CD14-positive monocyte (primary cell): ENCODE measurements at regions not wholly inside any gene's neighbourhood (a gene's known extent, or its start where the extent isn't known, plus 50 kb on each side); places are given as distances from the start of the nearest gene placed in this dataset.

Experiments used
- DNase-seq, 3 donors: peaks; one replicate each; pipeline ENCODE4 v3.0.0-alpha.2; 2011 to 2022
- H2AFZ ChIP-seq: 2 replicates; pipeline ENCODE4 v1.6.0; 2012; ENCODE audit warnings: mild to moderate bottlenecking, low read depth, low read length, inconsistent platforms; ENCODE audit not compliant: insufficient read depth, poor library complexity, severe bottlenecking
- H3K27ac ChIP-seq, 2 donors: 1 replicate in 1 of 2; 2 replicates in 1 of 2; pipeline ENCODE4 v1.5.1; 2012 to 2013; ENCODE audit warnings: low read length in 2 of 2, control low read depth in 1 of 2, inconsistent platforms in 1 of 2, low read depth in 1 of 2, mild to moderate bottlenecking in 1 of 2
- H3K27me3 ChIP-seq, 2 donors: one replicate each; pipeline versions ENCODE4 v1.6.0 to v1.6.1; 2011 to 2013; ENCODE audit warnings: low read length in 2 of 2; ENCODE audit not compliant: control insufficient read depth in 2 of 2, insufficient read depth in 2 of 2
- H3K36me3 ChIP-seq, 2 donors: replicated peaks in 1 of 2; 1 replicate in 1 of 2; 2 replicates in 1 of 2; pipeline versions ENCODE4 v1.5.1 to v1.6.1; 2012 to 2013; ENCODE audit warnings: low read length in 2 of 2, control low read depth in 1 of 2, inconsistent platforms in 1 of 2, mild to moderate bottlenecking in 1 of 2; ENCODE audit not compliant: insufficient read depth in 2 of 2, control insufficient read depth in 1 of 2
- H3K4me1 ChIP-seq, 2 donors: 1 replicate in 1 of 2; 2 replicates in 1 of 2; pipeline versions ENCODE4 v1.5.1 to v1.6.1; 2012 to 2013; ENCODE audit warnings: low read length in 2 of 2, control low read depth in 1 of 2, inconsistent platforms in 1 of 2, mild to moderate bottlenecking in 1 of 2, moderate library complexity in 1 of 2; ENCODE audit not compliant: insufficient read depth in 2 of 2, control insufficient read depth in 1 of 2
- H3K4me2 ChIP-seq: replicated peaks from 2 replicates; pipeline ENCODE3; 2012; ENCODE audit warnings: low read length, moderate library complexity, mild to moderate bottlenecking; ENCODE audit not compliant: poor library complexity, severe bottlenecking; ENCODE audit errors: extremely low read depth
- H3K4me3 ChIP-seq, 3 experiments: fragments of 200-600 bp in 1 of 3; sonication (generic) in 1 of 3; replicated peaks in 1 of 3; 1 replicate in 2 of 3; 2 replicates in 1 of 3; pipeline ENCODE4 v1.5.1; 2011 to 2013; ENCODE audit warnings: low read length in 3 of 3, mild to moderate bottlenecking in 3 of 3, control low read depth in 2 of 3, low read depth in 2 of 3, inconsistent platforms in 1 of 3, moderate library complexity in 1 of 3
- H3K79me2 ChIP-seq: 2 replicates; pipeline ENCODE4 v1.6.0; 2012; ENCODE audit warnings: mild to moderate bottlenecking, control low read depth, inconsistent platforms, low read length, moderate library complexity; ENCODE audit not compliant: insufficient read depth
- H3K9ac ChIP-seq: 2 replicates; pipeline ENCODE4 v1.6.0; 2017; ENCODE audit warnings: low read length, mild to moderate bottlenecking; ENCODE audit not compliant: insufficient read depth, poor library complexity, severe bottlenecking
- H3K9me3 ChIP-seq, 2 donors: replicated peaks in 1 of 2; 1 replicate in 1 of 2; 2 replicates in 1 of 2; pipeline versions ENCODE4 v1.5.1 to v1.6.1; 2012 to 2013; ENCODE audit warnings: low read length in 2 of 2, control low read depth in 1 of 2; ENCODE audit not compliant: control insufficient read depth in 1 of 2, insufficient read depth in 1 of 2
- H4K20me1 ChIP-seq: 2 replicates; pipeline ENCODE4 v1.6.0; 2012; ENCODE audit warnings: mild to moderate bottlenecking, low read length, control low read depth, moderate library complexity; ENCODE audit not compliant: insufficient read depth
- H3K27ac Mint-ChIP-seq, 7 donors: one replicate each; pipeline ENCODE4 v1.8.0; 2020; ENCODE audit warnings: mild to moderate bottlenecking in 7 of 7, mixed read lengths in 7 of 7, moderate library complexity in 6 of 7, inconsistent platforms in 2 of 7
- H3K27me3 Mint-ChIP-seq, 3 donors: one replicate each; pipeline ENCODE4 v1.8.0; 2021 to 2022; ENCODE audit warnings: low read depth in 3 of 3, mild to moderate bottlenecking in 3 of 3, mixed read lengths in 3 of 3, moderate library complexity in 3 of 3, inconsistent platforms in 1 of 3
- H3K36me3 Mint-ChIP-seq, 2 donors: one replicate each; pipeline ENCODE4 v1.8.0; 2020; ENCODE audit warnings: mixed read lengths in 2 of 2, inconsistent platforms in 1 of 2, mild to moderate bottlenecking in 1 of 2
- H3K4me1 Mint-ChIP-seq: one replicate; pipeline ENCODE4 v1.8.0; 2020; ENCODE audit warnings: mild to moderate bottlenecking, mixed read lengths
- H3K4me3 Mint-ChIP-seq, 2 donors: one replicate each; pipeline ENCODE4 v1.8.0; 2020; ENCODE audit warnings: mild to moderate bottlenecking in 2 of 2, mixed read lengths in 2 of 2, moderate library complexity in 1 of 2
- H3K9me3 Mint-ChIP-seq, 7 donors: one replicate each; pipeline ENCODE4 v1.8.0; 2020 to 2022; ENCODE audit warnings: mixed read lengths in 7 of 7, mild to moderate bottlenecking in 6 of 7, moderate library complexity in 6 of 7, inconsistent platforms in 2 of 7
- WGBS: methylation state at CpG from one replicate; pipeline ENCODE4 v1.1.5; 2013; ENCODE audit warnings: missing lambda C conversion rate; ENCODE audit not compliant: insufficient coverage; 5-methylcytosine and 5-hydroxymethylcytosine counted together
- intact Hi-C, 2 donors: fragments of 100-400 bp; cut with micrococcal nuclease; formaldehyde crosslinking; loops; one replicate each; pipeline versions ENCODE4 v1.15.0 to v1.15.1; 2023
- TF ChIP-seq, protein P1 (sequence below): fragments of 200-600 bp; IDR thresholded peaks from one replicate; pipeline ENCODE4 v1.8.0; 2022; ENCODE audit warnings: antibody characterized with exemption, mild to moderate bottlenecking

DNA sequence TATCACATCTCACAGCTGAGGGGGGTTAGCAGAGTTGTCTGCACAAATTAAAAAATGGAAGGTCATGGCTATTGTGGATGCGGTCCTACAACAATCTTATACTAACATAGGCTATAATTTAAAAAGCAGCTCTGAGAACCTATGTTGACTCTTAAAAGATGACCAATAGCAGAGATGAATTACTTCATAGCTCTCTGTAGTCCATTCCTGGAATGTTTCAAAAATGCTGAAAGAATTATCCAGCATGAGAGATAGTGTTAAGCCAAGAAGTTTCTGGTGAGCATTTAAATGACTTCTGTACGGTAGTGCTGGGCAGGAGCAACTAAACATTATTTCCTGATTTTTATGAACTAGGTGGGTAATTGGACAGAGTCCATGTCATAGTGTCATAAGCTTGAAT lies 218.2 kb upstream of the NUDT12 start:
- Mint-ChIP-seq H3K27ac (no peak overlapping the region), H3K36me3 (no peaks in the 10 kb centered on the region), H3K4me3 (no peak overlapping the region), H3K4me1 (no peaks in the 10 kb centered on the region), H3K9me3 (peaks cover 10 to 23% (median 19%) of the 10 kb centered on the region in 7 donors), H3K27me3 (peaks cover 0 to 2% (median 0%) of the 10 kb centered on the region in 3 donors)
- intact Hi-C loops = no loop called here
- no CpG with 5 or more reads among the region's 2 CpGs for WGBS
- Histone ChIP-seq H3K27me3 (no peaks in the 10 kb centered on the region), H2AFZ (no peak overlapping the region), H3K9ac (no peak overlapping the region), H3K4me2 (no peak overlapping the region), H4K20me1 (no peaks in the 10 kb centered on the region), H3K79me2 (no peaks in the 10 kb centered on the region), H3K36me3 (no peaks in the 10 kb centered on the region), H3K27ac (no peak overlapping the region), H3K4me1 (no peaks in the 10 kb centered on the region), H3K4me3 (no peak overlapping the region), H3K9me3 (peaks cover 0 to 25% of the 10 kb centered on the region in 2 donors)
- DNase-seq = no peak
- TF ChIP-seq, protein P1, sequence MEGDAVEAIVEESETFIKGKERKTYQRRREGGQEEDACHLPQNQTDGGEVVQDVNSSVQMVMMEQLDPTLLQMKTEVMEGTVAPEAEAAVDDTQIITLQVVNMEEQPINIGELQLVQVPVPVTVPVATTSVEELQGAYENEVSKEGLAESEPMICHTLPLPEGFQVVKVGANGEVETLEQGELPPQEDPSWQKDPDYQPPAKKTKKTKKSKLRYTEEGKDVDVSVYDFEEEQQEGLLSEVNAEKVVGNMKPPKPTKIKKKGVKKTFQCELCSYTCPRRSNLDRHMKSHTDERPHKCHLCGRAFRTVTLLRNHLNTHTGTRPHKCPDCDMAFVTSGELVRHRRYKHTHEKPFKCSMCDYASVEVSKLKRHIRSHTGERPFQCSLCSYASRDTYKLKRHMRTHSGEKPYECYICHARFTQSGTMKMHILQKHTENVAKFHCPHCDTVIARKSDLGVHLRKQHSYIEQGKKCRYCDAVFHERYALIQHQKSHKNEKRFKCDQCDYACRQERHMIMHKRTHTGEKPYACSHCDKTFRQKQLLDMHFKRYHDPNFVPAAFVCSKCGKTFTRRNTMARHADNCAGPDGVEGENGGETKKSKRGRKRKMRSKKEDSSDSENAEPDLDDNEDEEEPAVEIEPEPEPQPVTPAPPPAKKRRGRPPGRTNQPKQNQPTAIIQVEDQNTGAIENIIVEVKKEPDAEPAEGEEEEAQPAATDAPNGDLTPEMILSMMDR = no peak

DNA sequence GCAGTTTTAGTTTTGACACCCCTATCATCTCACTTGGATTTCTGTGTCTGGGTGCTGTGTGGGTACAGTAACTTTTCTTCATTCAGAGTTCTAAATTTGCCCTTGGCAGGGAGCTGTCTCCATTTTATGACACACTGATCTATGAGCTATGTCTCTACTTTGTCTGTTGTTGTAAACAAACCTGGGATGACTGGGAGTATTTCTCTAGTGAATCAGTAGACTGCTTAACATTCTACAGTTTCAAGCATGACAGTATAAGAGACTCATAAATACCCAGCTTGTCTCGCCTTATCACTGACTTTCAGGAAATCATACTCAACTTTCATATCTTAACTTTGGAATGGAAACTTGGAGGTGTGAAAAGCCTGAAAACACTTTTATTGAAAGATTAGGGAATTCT lies 212.1 kb upstream of the NUDT12 start:
- H3K4me3 ChIP-seq = no peak overlapping the region
- H3K27ac Mint-ChIP-seq = no peak overlapping the region
- peaks cover 6% of the 10 kb centered on the region for H3K4me1 Mint-ChIP-seq
- H3K36me3 Mint-ChIP-seq = no peaks in the 10 kb centered on the region
- H3K9me3 ChIP-seq = peaks cover 3 to 35% of the 10 kb centered on the region in 2 donors
- no peaks in the 10 kb centered on the region for H3K79me2 ChIP-seq
- H2AFZ ChIP-seq = no peak overlapping the region
- no peak overlapping the region for H3K4me3 Mint-ChIP-seq
- DNase-seq = no peak
- intact Hi-C loops = no loop called here
- peaks cover 13 to 39% (median 27%) of the 10 kb centered on the region in 7 donors for H3K9me3 Mint-ChIP-seq
- no peak overlapping the region for H3K4me2 ChIP-seq
- H3K27me3 ChIP-seq = no peaks in the 10 kb centered on the region
- no peaks in the 10 kb centered on the region for H3K27me3 Mint-ChIP-seq
- H4K20me1 ChIP-seq = no peaks in the 10 kb centered on the region
- H3K27ac ChIP-seq = no peak overlapping the region
- H3K36me3 ChIP-seq = no peaks in the 10 kb centered on the region
- no peak overlapping the region for H3K9ac ChIP-seq
- no peaks in the 10 kb centered on the region for H3K4me1 ChIP-seq
- TF ChIP-seq, protein P1 = no peak
- WGBS = no CpG with 5 or more reads among the region's 1 CpG
